ENCODE measurements at regions not wholly inside any gene's neighbourhood (a gene's known extent, or its start where the extent isn't known, plus 50 kb on each side); places are given as distances from the start of the nearest gene placed in this dataset.

GRCh38 chr6:23365732-23366131 is 760.3 kb upstream of the NRSN1 start:
- no peaks in the 10 kb centered on the region for H3K4me1 Mint-ChIP-seq

GRCh38 chr6:23367311-23367710 is 758.7 kb upstream of the NRSN1 start:
- Histone ChIP-seq H3K79me2 (ENCODE audit: low read depth) (no peaks in the 10 kb centered on the region), H3K9ac (no peak overlapping the region), H3K4me2 (no peak overlapping the region), H3K27me3 (no peaks in the 10 kb centered on the region), H2AFZ (replicated peaks) (no peak overlapping the region), H3K9me3 (ENCODE audit: low read depth) (no peaks in the 10 kb centered on the region), H3K27ac (no peak overlapping the region), H4K20me1 (ENCODE audit: low read depth) (no peaks in the 10 kb centered on the region), H3K4me3 (no peak overlapping the region), H3K4me1 (no peaks in the 10 kb centered on the region), H3K36me3 (no peaks in the 10 kb centered on the region), H3F3A (ENCODE audit: low read depth) (no peaks in the 10 kb centered on the region)
- peaks cover 2% of the 10 kb centered on the region for H3K27me3 Mint-ChIP-seq (ENCODE audit: insufficient read depth, low read depth)
- TF ChIP-seq CTCF (IDR thresholded peaks at IDR 0.05), result no peak
- no peak for TF ChIP-seq EZH2phosphoT487 (IDR thresholded peaks at IDR 0.05)
- TF ChIP-seq EZH2 (IDR thresholded peaks at IDR 0.05), result no peak
- H3K4me3 Mint-ChIP-seq, result no peak overlapping the region
- H3K36me3 Mint-ChIP-seq, result no peaks in the 10 kb centered on the region
- no peak for DNase-seq (ENCODE audit: low spot score)
- H3K27ac Mint-ChIP-seq, result no peak overlapping the region
- H3K9me3 Mint-ChIP-seq, result peaks cover 9% of the 10 kb centered on the region
- H3K4me1 Mint-ChIP-seq, result no peaks in the 10 kb centered on the region

More at GRCh38 chr6:23365732-23366131, 760.3 kb upstream of the NRSN1 start:
- Histone ChIP-seq H3K9me3 (ENCODE audit: low read depth) (no peaks in the 10 kb centered on the region), H3F3A (ENCODE audit: low read depth) (no peaks in the 10 kb centered on the region), H3K27me3 (no peaks in the 10 kb centered on the region), H3K36me3 (no peaks in the 10 kb centered on the region), H3K4me3 (no peak overlapping the region), H3K4me1 (no peaks in the 10 kb centered on the region), H3K4me2 (no peak overlapping the region), H3K79me2 (ENCODE audit: low read depth) (no peaks in the 10 kb centered on the region), H3K27ac (no peak overlapping the region), H2AFZ (replicated peaks) (no peak overlapping the region), H3K9ac (no peak overlapping the region), H4K20me1 (ENCODE audit: low read depth) (no peaks in the 10 kb centered on the region)
- no peak overlapping the region for H3K4me3 Mint-ChIP-seq
- TF ChIP-seq CTCF (IDR thresholded peaks at IDR 0.05) (no peak), EZH2phosphoT487 (IDR thresholded peaks at IDR 0.05) (no peak), EZH2 (IDR thresholded peaks at IDR 0.05) (no peak)
- peaks cover 2% of the 10 kb centered on the region for H3K27me3 Mint-ChIP-seq (ENCODE audit: insufficient read depth, low read depth)
- peaks cover 9% of the 10 kb centered on the region for H3K9me3 Mint-ChIP-seq
- H3K36me3 Mint-ChIP-seq, result no peaks in the 10 kb centered on the region
- no peak overlapping the region for H3K27ac Mint-ChIP-seq
- no peak for DNase-seq (ENCODE audit: low spot score)

DNA sequence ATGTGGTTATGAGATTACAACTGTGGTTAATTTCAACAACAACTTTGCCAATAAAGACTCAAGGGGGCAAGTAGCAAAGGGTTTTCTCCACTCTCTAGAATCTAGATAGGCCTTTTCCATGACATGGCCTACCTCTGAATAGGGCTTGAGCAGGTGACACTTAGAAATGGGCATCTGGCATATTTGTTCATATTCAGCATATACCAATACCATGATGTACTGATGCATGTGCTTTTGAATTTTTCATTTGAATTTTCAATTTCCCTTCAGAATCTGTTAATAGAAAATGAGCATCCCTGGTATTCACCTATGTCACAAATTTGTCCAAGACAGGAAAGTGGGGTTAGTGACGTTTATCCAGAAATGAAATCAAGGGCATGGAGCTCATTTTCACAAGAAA is 757.5 kb upstream of the NRSN1 start:
- Histone ChIP-seq H3K36me3 (no peaks in the 10 kb centered on the region), H2AFZ (replicated peaks) (no peak overlapping the region), H3K79me2 (ENCODE audit: low read depth) (no peaks in the 10 kb centered on the region), H3K27ac (no peak overlapping the region), H3K4me3 (no peak overlapping the region), H4K20me1 (ENCODE audit: low read depth) (no peaks in the 10 kb centered on the region), H3K4me2 (no peak overlapping the region), H3F3A (ENCODE audit: low read depth) (no peaks in the 10 kb centered on the region), H3K9ac (no peak overlapping the region), H3K9me3 (ENCODE audit: low read depth) (no peaks in the 10 kb centered on the region), H3K4me1 (no peaks in the 10 kb centered on the region), H3K27me3 (no peaks in the 10 kb centered on the region)
- Mint-ChIP-seq H3K4me3 (no peak overlapping the region), H3K27ac (no peak overlapping the region), H3K27me3 (ENCODE audit: insufficient read depth, low read depth) (peaks cover 2% of the 10 kb centered on the region), H3K9me3 (peaks cover 6% of the 10 kb centered on the region), H3K36me3 (no peaks in the 10 kb centered on the region), H3K4me1 (no peaks in the 10 kb centered on the region)
- no peak for DNase-seq (ENCODE audit: low spot score)
- TF ChIP-seq EZH2 (IDR thresholded peaks at IDR 0.05), result no peak
- TF ChIP-seq CTCF (IDR thresholded peaks at IDR 0.05), result no peak
- TF ChIP-seq EZH2phosphoT487 (IDR thresholded peaks at IDR 0.05), result no peak

Measured in neural progenitor cell (in vitro differentiated cells).